MM.1S (cell line): ENCODE measurements at regions not wholly inside any gene's neighbourhood (a gene's known extent, or its start where the extent isn't known, plus 50 kb on each side); places are given as distances from the start of the nearest gene placed in this dataset.

Source experiments
- DNase-seq: peaks from one replicate; pipeline ENCODE4 v3.0.0-alpha.2; 2015
- H2AFZ ChIP-seq: fragments of 300-600 bp; sonication (generic); 2 replicates; pipeline ENCODE4 v1.6.0; 2016; ENCODE audit warnings: antibody characterized with exemption, low read length
- H3F3A ChIP-seq: fragments of 300-600 bp; sonication (generic); 2 replicates; pipeline ENCODE4 v1.6.1; 2016; ENCODE audit warnings: mild to moderate bottlenecking, antibody characterized with exemption, low read length, moderate library complexity, mixed read lengths; ENCODE audit not compliant: insufficient read depth
- H3K27ac ChIP-seq: fragments of 300-600 bp; sonication (generic); 2 replicates; pipeline ENCODE4 v1.5.1; 2016; ENCODE audit warnings: mild to moderate bottlenecking, low read length
- H3K27me3 ChIP-seq: fragments of 300-600 bp; sonication (generic); replicated peaks from 2 replicates; pipeline ENCODE4 v1.6.0; 2016; ENCODE audit warnings: low read length; ENCODE audit not compliant: insufficient read depth
- H3K36me3 ChIP-seq: fragments of 300-600 bp; sonication (generic); replicated peaks from 2 replicates; pipeline ENCODE4 v1.6.1; 2016; ENCODE audit warnings: mild to moderate bottlenecking, low read length, mixed read lengths; ENCODE audit not compliant: insufficient read depth
- H3K4me1 ChIP-seq: fragments of 300-600 bp; sonication (generic); 2 replicates; pipeline ENCODE4 v1.6.1; 2016; ENCODE audit warnings: low read length, mixed read lengths
- H3K4me2 ChIP-seq: fragments of 300-600 bp; sonication (generic); 2 replicates; pipeline ENCODE4 v1.6.0; 2016; ENCODE audit warnings: low read depth, low read length
- H3K4me3 ChIP-seq: fragments of 300-600 bp; sonication (generic); 2 replicates; pipeline ENCODE4 v1.5.1; 2016; ENCODE audit warnings: low read length, mixed read lengths
- H3K79me2 ChIP-seq: fragments of 300-600 bp; sonication (generic); 2 replicates; pipeline ENCODE4 v1.6.1; 2016; ENCODE audit warnings: mixed run types, low read length, mixed read lengths
- H3K9ac ChIP-seq: fragments of 300-600 bp; sonication (generic); 2 replicates; pipeline ENCODE4 v1.6.1; 2016; ENCODE audit warnings: low read length, mixed read lengths
- H3K9me2 ChIP-seq: fragments of 300-600 bp; sonication (generic); replicated peaks from 2 replicates; pipeline ENCODE4 v1.6.1; 2016; ENCODE audit warnings: mild to moderate bottlenecking, low read length, mixed read lengths; ENCODE audit not compliant: insufficient read depth
- H3K9me3 ChIP-seq: fragments of 300-600 bp; sonication (generic); replicated peaks from 2 replicates; pipeline ENCODE4 v1.6.1; 2016; ENCODE audit warnings: mild to moderate bottlenecking, low read length, mixed read lengths; ENCODE audit not compliant: insufficient read depth
- H4K20me1 ChIP-seq: fragments of 300-600 bp; sonication (generic); 2 replicates; pipeline ENCODE4 v1.6.1; 2016; ENCODE audit warnings: mild to moderate bottlenecking, low read length, moderate library complexity, mixed read lengths; ENCODE audit not compliant: insufficient read depth
- CTCF ChIP-seq: fragments of 300-600 bp; sonication (generic); IDR thresholded peaks from 2 replicates; pipeline ENCODE4 v1.5.1; 2016; ENCODE audit warnings: antibody characterized with exemption, low read length, mixed read lengths
- EZH2 ChIP-seq: fragments of 300-600 bp; sonication (generic); optimal IDR thresholded peaks from 2 replicates; pipeline ENCODE3; 2017; ENCODE audit warnings: low read depth, mild to moderate bottlenecking, antibody characterized with exemption, low read length, mixed read lengths
- EZH2phosphoT487 ChIP-seq: fragments of 300-600 bp; sonication (generic); IDR thresholded peaks from 2 replicates; pipeline ENCODE4 v1.6.1; 2018; ENCODE audit warnings: antibody characterized with exemption, low read length

- H3K27ac ChIP-seq = no peak overlapping the region
- H3K27me3 ChIP-seq = no peaks in the 10 kb centered on the region
- no peak for TF ChIP-seq CTCF
- no peak for TF ChIP-seq EZH2phosphoT487
- no peak for TF ChIP-seq EZH2
- H3K79me2 ChIP-seq = no peaks in the 10 kb centered on the region
- no peaks in the 10 kb centered on the region for H3F3A ChIP-seq
- no peak overlapping the region for H3K4me3 ChIP-seq
- H3K4me1 ChIP-seq = no peaks in the 10 kb centered on the region
- no peak overlapping the region for H3K9ac ChIP-seq
- H3K36me3 ChIP-seq = no peaks in the 10 kb centered on the region
- no peaks in the 10 kb centered on the region for H3K9me2 ChIP-seq
- no peak for DNase-seq
- H3K4me2 ChIP-seq = no peak overlapping the region
- H3K9me3 ChIP-seq = no peaks in the 10 kb centered on the region
- no peaks in the 10 kb centered on the region for H4K20me1 ChIP-seq
- no peak overlapping the region for H2AFZ ChIP-seq
These were observed 153.5 kb downstream of the LSM5 start for GRCh38 chr7:32336726-32337125.

GRCh38 chr7:32335107-32335506 is 155.1 kb downstream of the LSM5 start:
- no peaks in the 10 kb centered on the region for H3K79me2 ChIP-seq
- H4K20me1 ChIP-seq = no peaks in the 10 kb centered on the region
- no peak overlapping the region for H3K4me3 ChIP-seq
- no peaks in the 10 kb centered on the region for H3K36me3 ChIP-seq
- no peak for DNase-seq
- H3K9me3 ChIP-seq = no peaks in the 10 kb centered on the region
- H2AFZ ChIP-seq = no peak overlapping the region
- H3K27ac ChIP-seq = no peak overlapping the region
- H3K4me1 ChIP-seq = no peaks in the 10 kb centered on the region
- H3K9ac ChIP-seq = no peak overlapping the region
- H3K9me2 ChIP-seq = no peaks in the 10 kb centered on the region
- no peak for TF ChIP-seq EZH2phosphoT487
- TF ChIP-seq EZH2 = no peak
- TF ChIP-seq CTCF = no peak
- no peaks in the 10 kb centered on the region for H3F3A ChIP-seq
- H3K4me2 ChIP-seq = no peak overlapping the region
- no peaks in the 10 kb centered on the region for H3K27me3 ChIP-seq

- TF ChIP-seq EZH2phosphoT487 (no peak), EZH2 (no peak), CTCF (no peak)
- no peak overlapping the region for H3K9ac ChIP-seq
These were observed 159.6 kb downstream of the LSM5 start for GRCh38 chr7:32330602-32331001.

More at GRCh38 chr7:32330602-32331001, 159.6 kb downstream of the LSM5 start:
- no peaks in the 10 kb centered on the region for H3K36me3 ChIP-seq
- no peak overlapping the region for H2AFZ ChIP-seq
- no peak overlapping the region for H3K27ac ChIP-seq
- no peaks in the 10 kb centered on the region for H3F3A ChIP-seq
- H3K9me2 ChIP-seq = no peaks in the 10 kb centered on the region
- H3K27me3 ChIP-seq = no peaks in the 10 kb centered on the region
- no peaks in the 10 kb centered on the region for H3K79me2 ChIP-seq
- H3K4me1 ChIP-seq = no peaks in the 10 kb centered on the region
- no peak overlapping the region for H3K4me2 ChIP-seq
- H3K9me3 ChIP-seq = no peaks in the 10 kb centered on the region
- H3K4me3 ChIP-seq = no peak overlapping the region
- DNase-seq = no peak
- no peaks in the 10 kb centered on the region for H4K20me1 ChIP-seq
